Activated T-helper 1 cell treated with anti-CD3 and anti-CD28 coated beads, Interleukin-12 subunit alpha, Interleukin-12 subunit beta, Interleukin-2, Interleukin-4 antibody, amounts not matched to agents 30 ng/mL and 10 ng/mL and 1 ng/mL, durations not matched to agents 14 hours and 24 hours and 36 hours (primary cell): ENCODE measurements at regions not wholly inside any gene's neighbourhood (a gene's known extent, or its start where the extent isn't known, plus 50 kb on each side); places are given as distances from the start of the nearest gene placed in this dataset.

Experiments
- DNase-seq: peaks from one replicate; pipeline ENCODE4 v3.0.0; 2021; ENCODE audit warnings: low spot score
- H3K27ac Mint-ChIP-seq: one replicate; pipeline ENCODE4 v1.8.0; 2021; ENCODE audit warnings: mild to moderate bottlenecking, mixed read lengths
- H3K27me3 Mint-ChIP-seq: one replicate; pipeline ENCODE4 v1.8.0; 2022; ENCODE audit warnings: mild to moderate bottlenecking, moderate library complexity, mixed read lengths; ENCODE audit not compliant: insufficient read depth
- H3K36me3 Mint-ChIP-seq: one replicate; pipeline ENCODE4 v1.8.0; 2021; ENCODE audit warnings: low read depth, mixed read lengths
- H3K4me1 Mint-ChIP-seq: one replicate; pipeline ENCODE4 v1.8.0; 2021; ENCODE audit warnings: low read depth, mixed read lengths
- H3K4me3 Mint-ChIP-seq: one replicate; pipeline ENCODE4 v1.8.0; 2021; ENCODE audit warnings: mild to moderate bottlenecking, moderate library complexity, mixed read lengths
- H3K9me3 Mint-ChIP-seq: one replicate; pipeline ENCODE4 v1.8.0; 2021; ENCODE audit warnings: mixed read lengths
- intact Hi-C: fragments of 100-400 bp; cut with micrococcal nuclease; formaldehyde crosslinking; loops from one replicate; pipeline ENCODE4 v1.15.1; 2024

DNA sequence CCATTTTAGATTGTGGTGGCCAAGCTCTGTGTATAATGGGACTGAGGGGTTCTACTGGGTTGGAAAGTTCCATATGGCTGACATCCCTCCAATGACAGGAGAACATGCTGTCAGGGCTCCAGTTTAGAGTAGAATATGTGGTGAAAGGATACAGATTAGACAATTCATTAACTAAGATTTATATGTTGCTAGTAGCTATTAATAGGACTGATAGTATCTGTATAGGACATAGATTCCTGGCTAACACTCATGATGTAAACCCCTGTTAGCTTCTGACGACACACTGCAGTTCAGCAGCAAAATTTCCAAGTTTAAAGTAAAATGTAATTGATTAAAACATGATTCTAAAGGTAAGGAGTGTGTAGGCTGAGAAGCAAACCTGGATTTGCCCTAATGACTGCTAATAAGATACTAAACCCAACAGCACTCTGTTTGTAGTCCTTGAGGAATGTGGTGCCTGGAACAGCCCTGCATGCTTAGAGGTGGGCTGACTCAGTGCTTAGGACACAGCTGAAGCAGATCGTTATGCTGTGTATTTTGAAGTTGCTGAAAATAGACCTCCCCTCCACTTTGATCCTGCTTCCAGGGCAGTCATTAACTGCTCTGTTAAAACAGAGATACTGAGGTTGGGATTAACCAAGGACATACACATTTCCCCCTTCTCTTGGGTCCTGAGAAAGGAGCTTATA is 1129.6 kb downstream of the SORCS3 start:
- Mint-ChIP-seq H3K9me3 (no peaks in the 10 kb centered on the region), H3K4me1 (no peaks in the 10 kb centered on the region), H3K4me3 (no peak overlapping the region), H3K27ac (no peak overlapping the region), H3K36me3 (no peaks in the 10 kb centered on the region), H3K27me3 (no peaks in the 10 kb centered on the region)
- no peak for DNase-seq
- intact Hi-C loops: no loop called here

DNA sequence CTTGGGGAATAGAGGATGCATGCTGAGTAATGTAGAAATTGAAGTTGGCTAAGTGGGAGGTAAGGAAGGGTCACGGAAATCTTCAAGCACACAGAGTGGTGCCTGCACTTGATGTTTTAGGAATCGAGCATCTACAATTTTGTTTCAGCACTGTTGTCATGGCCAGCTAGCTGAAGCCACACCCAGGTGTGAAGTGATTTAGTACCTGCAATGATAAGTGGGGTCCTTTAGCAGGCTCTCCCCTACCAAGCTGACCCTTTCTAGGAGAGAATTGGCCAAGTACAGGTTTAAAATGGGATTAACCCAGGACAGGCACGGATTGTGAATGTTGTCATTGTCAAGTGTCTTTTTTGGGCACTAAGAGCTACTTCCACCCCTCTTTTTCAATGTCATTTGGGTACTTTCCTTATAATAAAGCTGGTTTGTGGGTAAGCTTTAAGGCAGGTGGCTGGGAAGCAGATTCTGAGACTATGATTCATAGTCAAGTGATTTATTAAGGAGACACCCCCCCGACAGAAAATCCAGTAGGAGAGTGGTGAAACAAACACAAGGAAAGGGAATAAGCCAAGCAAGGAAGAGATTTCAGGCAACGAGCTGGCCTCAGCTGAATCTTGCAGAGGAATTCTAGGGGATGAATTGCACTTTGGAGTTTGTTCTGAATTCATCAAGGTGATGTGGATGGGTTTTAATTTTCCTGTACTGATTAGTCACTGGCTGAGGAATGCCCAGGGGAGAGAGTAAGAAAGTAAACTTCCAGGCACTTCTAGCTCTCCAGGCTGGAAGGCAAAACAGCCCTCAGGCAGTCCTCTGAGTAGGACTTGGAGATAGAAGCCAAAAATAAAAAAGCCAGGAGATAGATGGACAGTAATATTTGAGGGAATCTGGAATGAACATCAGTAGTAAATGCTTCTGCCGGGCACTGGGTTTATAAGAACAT is 1128.4 kb downstream of the SORCS3 start:
- intact Hi-C loops: no loop called here
- H3K27ac Mint-ChIP-seq: no peak overlapping the region
- no peak for DNase-seq
- no peaks in the 10 kb centered on the region for H3K27me3 Mint-ChIP-seq
- no peak overlapping the region for H3K4me3 Mint-ChIP-seq
- no peaks in the 10 kb centered on the region for H3K4me1 Mint-ChIP-seq
- H3K9me3 Mint-ChIP-seq: no peaks in the 10 kb centered on the region
- H3K36me3 Mint-ChIP-seq: no peaks in the 10 kb centered on the region

DNA sequence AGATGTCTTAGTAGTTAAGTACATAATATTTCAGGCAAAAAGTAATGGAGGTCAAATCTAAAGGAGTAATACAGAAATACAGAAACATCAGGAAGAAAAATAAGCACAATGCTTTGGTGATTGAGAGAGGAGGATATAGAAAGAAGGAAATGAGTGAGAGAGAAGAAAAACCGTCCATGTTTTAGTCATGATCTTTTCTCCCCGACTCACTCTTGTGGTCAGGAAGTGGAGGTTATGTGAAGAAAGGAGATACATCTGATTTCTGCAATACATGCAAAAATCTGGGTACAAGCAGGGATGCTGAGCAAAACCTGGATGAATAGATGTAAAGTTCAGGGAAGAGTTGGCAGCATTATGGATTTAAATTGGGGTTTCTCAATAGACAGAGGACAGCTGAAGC is 1122.5 kb downstream of the SORCS3 start:
- no peak for DNase-seq
- intact Hi-C loops: no loop called here
- Mint-ChIP-seq H3K4me3 (no peak overlapping the region), H3K9me3 (no peaks in the 10 kb centered on the region), H3K4me1 (no peaks in the 10 kb centered on the region), H3K27ac (no peak overlapping the region), H3K36me3 (no peaks in the 10 kb centered on the region), H3K27me3 (no peaks in the 10 kb centered on the region)

DNA sequence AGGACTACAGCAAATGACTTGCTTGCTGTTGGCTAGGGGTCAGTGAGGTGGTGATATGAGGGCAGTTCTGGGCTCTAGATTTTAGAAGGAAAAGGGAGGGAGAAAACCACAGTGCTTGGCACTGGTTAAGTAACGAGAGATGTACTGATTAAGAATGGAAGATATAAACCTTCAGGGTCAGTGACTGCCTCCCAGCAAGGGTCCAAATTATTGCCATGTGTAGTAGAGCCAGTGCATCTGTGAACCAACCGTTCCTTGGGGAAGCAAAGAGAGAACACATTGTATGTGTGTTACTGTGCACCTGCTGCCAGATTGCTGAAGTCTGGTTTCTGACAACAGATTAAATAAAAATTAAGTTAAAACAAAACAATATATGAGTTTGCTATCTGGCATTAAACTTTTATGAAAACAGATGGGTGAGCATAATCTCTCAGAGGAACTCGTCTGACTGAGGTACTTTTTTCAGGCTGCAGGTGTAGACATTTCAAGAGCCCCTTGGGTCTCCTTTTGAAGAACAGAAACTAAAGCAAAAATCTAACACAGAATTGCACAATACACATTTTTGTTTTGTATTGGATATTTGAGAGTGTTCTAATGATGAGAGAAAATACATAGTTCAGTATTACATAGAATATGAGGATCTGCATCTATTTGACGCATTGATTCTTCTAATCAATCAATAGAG is 1120.6 kb downstream of the SORCS3 start:
- Mint-ChIP-seq H3K27me3 (no peaks in the 10 kb centered on the region), H3K27ac (no peak overlapping the region)

DNA sequence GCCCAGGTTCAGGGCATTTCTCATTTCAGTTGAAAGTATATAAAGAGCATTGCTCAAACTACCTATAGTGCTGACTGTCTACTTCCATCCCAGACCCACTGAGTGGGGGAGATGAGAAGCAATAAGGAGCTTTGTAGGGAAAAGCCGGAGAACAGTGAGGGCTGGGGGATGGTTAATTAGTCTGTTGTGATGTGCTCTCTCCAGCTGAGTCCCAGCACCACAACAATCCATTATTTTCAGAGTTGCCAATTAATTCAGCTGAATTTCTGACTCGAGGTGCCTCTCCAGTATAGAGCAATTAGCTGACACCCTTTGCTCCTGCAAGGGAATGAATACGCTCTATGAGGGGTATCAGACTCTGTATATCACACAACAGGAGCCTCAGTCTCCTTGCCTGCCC is 1118.6 kb downstream of the SORCS3 start:
- H3K27ac Mint-ChIP-seq: no peak overlapping the region
- H3K36me3 Mint-ChIP-seq: no peaks in the 10 kb centered on the region
- H3K4me3 Mint-ChIP-seq: no peak overlapping the region
- intact Hi-C loops: no loop called here
- no peak for DNase-seq
- no peaks in the 10 kb centered on the region for H3K4me1 Mint-ChIP-seq
- no peaks in the 10 kb centered on the region for H3K9me3 Mint-ChIP-seq
- no peaks in the 10 kb centered on the region for H3K27me3 Mint-ChIP-seq

More for the DNA sequence above, 1120.6 kb downstream of the SORCS3 start:
- no peaks in the 10 kb centered on the region for H3K36me3 Mint-ChIP-seq
- H3K9me3 Mint-ChIP-seq: no peaks in the 10 kb centered on the region
- intact Hi-C loops: no loop called here
- no peaks in the 10 kb centered on the region for H3K4me1 Mint-ChIP-seq
- no peak overlapping the region for H3K4me3 Mint-ChIP-seq
- DNase-seq: no peak

DNA sequence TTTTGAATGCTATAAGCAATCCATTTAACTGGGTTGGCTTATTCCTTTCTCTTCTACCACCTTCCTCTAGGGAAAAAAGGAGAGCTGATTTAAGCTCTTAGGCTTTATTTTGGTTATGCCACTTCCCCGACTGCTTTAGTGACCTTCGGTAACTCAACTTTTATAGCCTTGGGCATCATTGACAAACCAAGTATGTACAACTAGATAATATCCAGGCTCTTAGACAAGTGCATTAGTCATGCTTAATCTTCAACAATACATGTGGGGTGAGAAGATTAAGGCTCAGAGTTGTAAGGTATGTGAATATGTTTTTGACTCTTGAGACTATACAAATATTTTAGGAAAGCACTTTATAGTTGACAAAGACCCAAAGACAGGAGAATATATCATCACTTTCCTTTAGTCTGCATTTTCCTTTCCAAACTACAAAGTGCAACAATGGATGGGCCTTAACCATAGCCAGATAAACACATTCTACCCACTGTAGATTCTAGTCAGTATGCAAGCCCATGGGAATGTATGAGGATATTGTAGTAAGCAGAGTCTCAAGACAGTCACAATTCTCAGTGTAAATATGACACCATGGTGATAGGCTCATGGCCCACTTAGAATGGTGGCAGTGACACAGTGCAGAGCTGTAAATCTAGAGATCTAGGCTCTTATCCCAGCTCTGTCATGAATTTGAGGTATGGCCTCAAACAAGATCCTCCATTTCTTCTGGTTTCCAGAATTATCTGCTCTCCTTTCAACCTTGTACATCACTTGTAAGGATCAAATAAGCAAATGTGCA is 1117.3 kb downstream of the SORCS3 start:
- H3K4me1 Mint-ChIP-seq: no peaks in the 10 kb centered on the region
- H3K4me3 Mint-ChIP-seq: no peak overlapping the region
- no peaks in the 10 kb centered on the region for H3K27me3 Mint-ChIP-seq
- no peak for DNase-seq
- H3K27ac Mint-ChIP-seq: no peak overlapping the region
- no peaks in the 10 kb centered on the region for H3K36me3 Mint-ChIP-seq
- no peaks in the 10 kb centered on the region for H3K9me3 Mint-ChIP-seq
- intact Hi-C loops: no loop called here

DNA sequence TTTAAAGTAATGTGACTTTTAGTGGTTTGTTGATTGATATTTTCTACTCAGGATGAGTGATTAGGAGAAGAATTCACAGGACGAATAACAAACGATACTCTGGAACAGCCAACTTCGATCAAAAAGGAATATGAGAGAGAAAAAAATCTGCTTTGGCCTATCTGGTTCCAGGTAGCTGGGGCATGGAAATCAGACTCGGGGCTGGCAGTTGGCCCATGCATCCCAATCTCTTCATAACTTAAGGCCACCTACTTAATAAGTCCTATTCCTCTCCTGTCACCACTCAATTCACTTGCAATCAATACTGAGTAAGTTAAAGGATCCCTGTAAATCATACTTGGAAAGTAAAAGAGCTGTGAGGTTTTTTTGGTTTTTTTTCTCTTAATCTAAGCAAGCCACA is 1116.2 kb downstream of the SORCS3 start:
- Mint-ChIP-seq H3K27me3 (no peaks in the 10 kb centered on the region), H3K9me3 (no peaks in the 10 kb centered on the region), H3K4me3 (no peak overlapping the region), H3K36me3 (no peaks in the 10 kb centered on the region), H3K4me1 (no peaks in the 10 kb centered on the region), H3K27ac (no peak overlapping the region)
- DNase-seq: no peak
- intact Hi-C loops: no loop called here

DNA sequence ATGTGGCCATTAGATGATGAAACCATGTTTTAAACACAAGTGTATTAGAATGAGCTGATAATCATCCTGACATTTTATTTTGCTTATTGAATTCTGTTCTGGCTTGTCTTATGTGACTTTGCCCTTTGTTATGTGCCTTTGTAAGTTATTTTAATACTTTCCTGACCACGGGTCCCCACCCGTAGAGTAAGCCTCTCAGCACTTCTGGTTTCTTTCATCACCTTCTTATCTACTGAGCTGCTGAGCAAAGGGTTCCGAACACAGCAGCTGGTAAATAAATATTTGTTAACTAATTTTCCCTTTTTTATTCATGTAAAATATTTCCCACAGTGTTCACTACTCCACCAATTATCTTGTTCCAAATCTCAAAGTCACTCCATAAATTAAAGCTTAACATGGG is 1115.3 kb downstream of the SORCS3 start:
- no peak for DNase-seq
- H3K9me3 Mint-ChIP-seq: no peaks in the 10 kb centered on the region
- intact Hi-C loops: no loop called here
- no peaks in the 10 kb centered on the region for H3K4me1 Mint-ChIP-seq
- H3K27me3 Mint-ChIP-seq: no peaks in the 10 kb centered on the region
- no peaks in the 10 kb centered on the region for H3K36me3 Mint-ChIP-seq
- H3K27ac Mint-ChIP-seq: no peak overlapping the region
- no peak overlapping the region for H3K4me3 Mint-ChIP-seq

DNA sequence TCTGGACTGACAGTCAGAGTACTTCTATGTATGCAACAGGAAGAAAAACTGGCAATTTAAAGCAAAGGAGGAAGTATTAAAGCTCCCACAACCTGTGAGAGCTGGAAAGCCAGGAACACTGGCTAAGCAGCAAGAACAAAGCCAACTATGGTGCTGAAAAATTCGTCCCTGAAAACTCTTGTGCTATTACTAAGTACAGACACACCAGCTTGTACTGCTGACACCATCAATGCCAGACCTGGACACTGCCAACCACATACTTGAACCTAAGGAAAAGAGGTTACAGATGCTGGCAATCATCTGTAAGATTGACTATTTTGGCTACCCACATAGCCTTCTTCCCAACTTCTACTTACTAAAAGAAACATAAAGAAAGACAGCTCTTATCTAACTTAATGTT is 1110.6 kb downstream of the SORCS3 start:
- no peaks in the 10 kb centered on the region for H3K27me3 Mint-ChIP-seq
- no peaks in the 10 kb centered on the region for H3K36me3 Mint-ChIP-seq
- no peak for DNase-seq
- no peak overlapping the region for H3K27ac Mint-ChIP-seq
- intact Hi-C loops: no loop called here
- H3K4me3 Mint-ChIP-seq: no peak overlapping the region
- no peaks in the 10 kb centered on the region for H3K9me3 Mint-ChIP-seq
- no peaks in the 10 kb centered on the region for H3K4me1 Mint-ChIP-seq

DNA sequence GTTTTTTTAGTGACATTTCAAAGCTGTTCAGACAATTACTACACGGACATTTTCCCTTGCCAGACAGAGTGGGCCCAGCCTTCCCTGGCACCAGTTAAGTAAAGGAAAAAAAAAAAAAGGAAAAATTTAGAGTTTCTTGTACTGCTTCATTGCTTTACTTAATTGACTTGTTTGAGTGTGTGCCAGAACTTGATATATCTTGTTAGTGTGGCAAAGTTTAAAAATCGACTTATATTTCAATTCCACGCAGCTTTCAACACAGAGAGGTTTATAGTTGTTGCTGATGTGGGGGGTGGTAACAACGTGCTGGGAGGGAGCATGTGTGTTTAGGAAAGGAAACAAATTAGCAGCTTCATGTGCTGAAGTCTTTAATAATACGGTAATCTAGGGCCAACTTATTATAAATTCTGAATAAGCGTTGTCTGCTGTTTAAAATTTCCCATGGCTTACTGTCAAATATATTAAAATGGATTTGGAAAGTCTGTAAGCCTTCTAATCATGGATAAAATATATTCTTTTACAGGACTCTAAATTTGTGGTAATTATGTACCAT is 1104.6 kb downstream of the SORCS3 start:
- Mint-ChIP-seq H3K4me1 (no peaks in the 10 kb centered on the region), H3K36me3 (no peaks in the 10 kb centered on the region), H3K27ac (no peak overlapping the region), H3K9me3 (no peaks in the 10 kb centered on the region), H3K4me3 (no peak overlapping the region), H3K27me3 (no peaks in the 10 kb centered on the region)
- DNase-seq: no peak
- intact Hi-C loops: no loop called here

DNA sequence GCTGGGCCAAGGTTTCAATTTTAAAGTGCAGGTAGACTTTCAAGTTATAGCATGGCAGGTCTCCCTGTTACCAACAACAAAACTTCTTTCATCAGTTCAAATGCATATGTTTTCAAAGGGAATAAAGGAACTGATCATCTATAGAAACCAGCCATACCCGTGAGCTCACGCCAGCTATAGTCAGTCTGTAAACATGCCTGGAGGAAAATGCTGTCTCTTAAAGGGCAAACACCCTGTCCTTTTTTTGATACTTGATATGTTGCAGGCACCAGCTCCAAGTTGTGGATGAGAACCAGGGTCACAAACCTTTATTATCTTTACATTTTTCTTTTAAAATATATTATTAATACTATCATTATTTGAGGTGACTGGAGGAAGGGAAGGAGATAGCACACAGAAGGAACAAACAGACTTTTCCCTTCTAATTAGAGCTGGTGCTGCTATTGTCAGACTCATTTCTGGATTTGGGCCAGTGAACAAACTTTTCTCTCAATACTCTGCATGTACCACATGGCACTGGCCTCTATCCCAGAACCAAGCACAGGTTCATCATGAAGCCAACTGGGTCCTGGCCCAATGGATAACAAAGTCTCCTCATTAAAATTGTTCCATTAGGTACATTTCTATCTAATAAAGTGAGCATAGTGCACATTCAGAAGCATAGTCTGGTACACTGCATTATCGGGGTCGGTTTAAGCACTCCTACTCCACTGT is 1102.4 kb downstream of the SORCS3 start:
- H3K4me3 Mint-ChIP-seq: no peak overlapping the region

DNA sequence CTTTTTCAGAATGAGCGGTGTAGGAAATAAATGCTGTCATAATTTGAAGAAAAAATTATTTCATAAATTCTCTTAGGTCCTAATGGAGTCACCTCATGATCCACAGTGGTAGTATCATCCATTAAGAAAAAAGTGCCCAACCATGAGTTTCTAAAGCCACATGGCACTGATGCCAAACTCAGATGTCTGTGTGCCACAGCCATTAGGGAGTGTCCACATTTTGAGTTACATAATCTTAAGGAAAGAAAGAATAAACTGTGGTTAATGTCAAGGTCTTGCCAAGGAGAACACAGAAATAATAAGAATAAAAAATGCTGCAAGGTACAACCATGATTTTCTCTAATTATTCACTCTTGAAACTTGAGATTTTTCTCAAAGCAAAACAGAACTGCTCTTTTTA is 1101.8 kb downstream of the SORCS3 start:
- no peak overlapping the region for H3K27ac Mint-ChIP-seq

More for the DNA sequence above, 1102.4 kb downstream of the SORCS3 start:
- no peaks in the 10 kb centered on the region for H3K4me1 Mint-ChIP-seq
- DNase-seq: no peak
- no peaks in the 10 kb centered on the region for H3K27me3 Mint-ChIP-seq
- no peak overlapping the region for H3K27ac Mint-ChIP-seq
- no peaks in the 10 kb centered on the region for H3K36me3 Mint-ChIP-seq
- intact Hi-C loops: no loop called here
- no peaks in the 10 kb centered on the region for H3K9me3 Mint-ChIP-seq

More for the DNA sequence above, 1101.8 kb downstream of the SORCS3 start:
- intact Hi-C loops: no loop called here
- Mint-ChIP-seq H3K4me1 (no peaks in the 10 kb centered on the region), H3K9me3 (no peaks in the 10 kb centered on the region), H3K4me3 (no peak overlapping the region), H3K27me3 (no peaks in the 10 kb centered on the region), H3K36me3 (no peaks in the 10 kb centered on the region)
- DNase-seq: no peak
